ENCODE measurements at regions not wholly inside any gene's neighbourhood (a gene's known extent, or its start where the extent isn't known, plus 50 kb on each side); places are given as distances from the start of the nearest gene placed in this dataset.
A peak's percentile ranks its signal among the peaks of the same experiment; 100 is the strongest.
"Not testable (repeated sequence)": the region's sequence is repeated elsewhere in the genome, so short reads cannot be mapped to it uniquely, and the experiment has no call there.

- Histone ChIP-seq H3K27me3 (replicated peaks; ENCODE audit: insufficient read depth, low read depth, low read length, poor library complexity) (no peaks in the 10 kb centered on the region), H3K4me3 (ENCODE audit: low read depth, low read length, poor library complexity, severe bottlenecking) (no peak overlapping the region), H3K9me3 (ENCODE audit: low read depth, low read length, poor library complexity, severe bottlenecking) (no peaks in the 10 kb centered on the region), H3K4me1 (ENCODE audit: insufficient read depth, low read length, poor library complexity, severe bottlenecking) (peaks cover 7% of the 10 kb centered on the region), H3K36me3 (ENCODE audit: insufficient read depth, low read length, poor library complexity, severe bottlenecking) (no peaks in the 10 kb centered on the region), H3K27ac (ENCODE audit: low read depth, low read length, poor library complexity, severe bottlenecking) (no peak overlapping the region)
- no TSS peak for BruUV-seq (replicated peaks)
- DNase-seq (ENCODE audit: low spot score) = no peak
- TF ChIP-seq CTCF (conservative IDR thresholded peaks at IDR 0.05; ENCODE audit: low read depth, low read length) = no peak
- no peak for TF ChIP-seq EZH2 (IDR thresholded peaks at IDR 0.05; ENCODE audit: borderline replicate concordance, low read depth, low read length, poor library complexity, severe bottlenecking)
- CTCF ChIA-PET = no interaction called here
- POLR2A ChIA-PET (ENCODE audit: low non-redundant PET) = no interaction called here
- intact Hi-C loops (cut with micrococcal nuclease; ENCODE audit: unreplicated experiment) = no loop called here
These were observed 246.0 kb upstream of the ARHGAP42 start for GRCh38 chr11:100441086-100441485.

DNA sequence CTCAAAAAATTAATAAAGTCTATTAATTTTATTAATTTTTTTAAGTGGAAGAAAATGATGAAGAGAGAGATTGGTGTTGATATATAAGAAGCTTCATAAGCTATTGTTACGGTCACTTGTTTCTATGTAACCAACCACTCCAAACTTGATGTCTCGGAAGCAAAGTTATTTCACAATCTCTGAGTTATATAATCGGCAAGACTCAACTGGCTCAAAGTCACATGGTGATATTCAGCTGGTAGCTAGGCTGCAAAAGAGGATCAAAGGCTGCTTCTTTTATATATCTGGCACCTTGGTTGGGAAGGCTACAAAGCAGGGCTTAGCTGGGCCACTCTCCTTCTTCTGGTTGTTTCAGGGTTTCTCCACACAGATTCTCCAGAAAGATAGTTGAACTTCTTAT, 245.1 kb upstream of the ARHGAP42 start:
- Histone ChIP-seq H3K4me3 (ENCODE audit: low read depth, low read length, poor library complexity, severe bottlenecking) (no peak overlapping the region), H3K27ac (ENCODE audit: low read depth, low read length, poor library complexity, severe bottlenecking) (no peak overlapping the region), H3K27me3 (replicated peaks; ENCODE audit: insufficient read depth, low read depth, low read length, poor library complexity) (no peaks in the 10 kb centered on the region), H3K9me3 (ENCODE audit: low read depth, low read length, poor library complexity, severe bottlenecking) (no peaks in the 10 kb centered on the region), H3K4me1 (ENCODE audit: insufficient read depth, low read length, poor library complexity, severe bottlenecking) (peaks cover 7% of the 10 kb centered on the region), H3K36me3 (ENCODE audit: insufficient read depth, low read length, poor library complexity, severe bottlenecking) (no peaks in the 10 kb centered on the region)
- peak; percentile 6 for DNase-seq (ENCODE audit: low spot score)
- no TSS peak for BruUV-seq (replicated peaks)
- POLR2A ChIA-PET (ENCODE audit: low non-redundant PET) = no interaction called here
- TF ChIP-seq CTCF (conservative IDR thresholded peaks at IDR 0.05; ENCODE audit: low read depth, low read length) (no peak), EZH2 (IDR thresholded peaks at IDR 0.05; ENCODE audit: borderline replicate concordance, low read depth, low read length, poor library complexity, severe bottlenecking) (no peak)
- intact Hi-C loops (cut with micrococcal nuclease; ENCODE audit: unreplicated experiment) = no loop called here
- CTCF ChIA-PET = interaction anchor here (0.6 kb wide), 1 partner anchor 492 kb away, joined by 3 read pairs; no protein-coding TSS in a partner anchor

GRCh38 chr11:100445231-100445735, 241.8 kb upstream of the ARHGAP42 start:
- DNase-seq (ENCODE audit: low spot score) = peak; percentile 59
- Histone ChIP-seq H3K9me3 (ENCODE audit: low read depth, low read length, poor library complexity, severe bottlenecking) (no peaks in the 10 kb centered on the region), H3K36me3 (ENCODE audit: insufficient read depth, low read length, poor library complexity, severe bottlenecking) (no peaks in the 10 kb centered on the region), H3K27ac (ENCODE audit: low read depth, low read length, poor library complexity, severe bottlenecking) (no peak overlapping the region), H3K4me1 (ENCODE audit: insufficient read depth, low read length, poor library complexity, severe bottlenecking) (peaks cover 7% of the 10 kb centered on the region), H3K4me3 (ENCODE audit: low read depth, low read length, poor library complexity, severe bottlenecking) (no peak overlapping the region), H3K27me3 (replicated peaks; ENCODE audit: insufficient read depth, low read depth, low read length, poor library complexity) (no peaks in the 10 kb centered on the region)
- no TSS peak for BruUV-seq (replicated peaks)
- POLR2A ChIA-PET (ENCODE audit: low non-redundant PET) = no interaction called here
- intact Hi-C loops (cut with micrococcal nuclease; ENCODE audit: unreplicated experiment) = no loop called here
- CTCF ChIA-PET = no interaction called here
- TF ChIP-seq CTCF (conservative IDR thresholded peaks at IDR 0.05; ENCODE audit: low read depth, low read length) (peak; percentile 26; the same call in 1 of the 2 replicates), EZH2 (IDR thresholded peaks at IDR 0.05; ENCODE audit: borderline replicate concordance, low read depth, low read length, poor library complexity, severe bottlenecking) (no peak)

GRCh38 chr11:100451801-100452460, 235.2 kb upstream of the ARHGAP42 start:
- BruUV-seq (replicated peaks); H3K36me3 ChIP-seq (ENCODE audit: insufficient read depth, low read length, poor library complexity, severe bottlenecking); H3K27me3 ChIP-seq (replicated peaks; ENCODE audit: insufficient read depth, low read depth, low read length, poor library complexity); H3K4me1 ChIP-seq (ENCODE audit: insufficient read depth, low read length, poor library complexity, severe bottlenecking); H3K27ac ChIP-seq (ENCODE audit: low read depth, low read length, poor library complexity, severe bottlenecking); POLR2A ChIA-PET (ENCODE audit: low non-redundant PET); H3K4me3 ChIP-seq (ENCODE audit: low read depth, low read length, poor library complexity, severe bottlenecking); H3K9me3 ChIP-seq (ENCODE audit: low read depth, low read length, poor library complexity, severe bottlenecking); DNase-seq (ENCODE audit: low spot score); intact Hi-C loops (cut with micrococcal nuclease; ENCODE audit: unreplicated experiment); CTCF ChIA-PET: not testable (repeated sequence)

Measured in A673 (cell line).